ENCODE measurements at regions not wholly inside any gene's neighbourhood (a gene's known extent, or its start where the extent isn't known, plus 50 kb on each side); places are given as distances from the start of the nearest gene placed in this dataset.

DNA sequence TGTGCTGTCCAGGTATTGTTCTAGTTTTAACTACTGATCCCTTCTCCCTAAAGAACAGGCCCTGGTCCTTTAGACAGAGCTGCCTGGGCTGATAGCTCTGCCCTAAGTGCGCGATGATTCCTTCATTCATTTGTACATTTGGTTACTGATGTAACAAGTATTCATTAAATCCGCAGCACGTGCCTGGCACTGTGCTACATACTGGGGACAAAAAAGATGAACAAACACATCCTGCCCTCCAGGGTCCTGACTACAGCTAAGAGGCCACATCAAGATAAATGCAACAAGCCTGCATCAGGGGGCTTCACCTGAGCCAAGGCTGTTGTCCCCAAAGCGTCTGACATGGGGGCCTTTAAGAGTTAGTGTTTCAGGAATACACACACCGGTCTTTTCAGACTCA lies 99.0 kb upstream of the PODXL start:
- ATAC-seq: no peak
- ChIA-PET POLR2A (interaction anchor here (0.8 to 1.2 kb wide), 4 partner anchors 15 to 116 kb away, joined by 3 to 4 read pairs (median 3); no protein-coding TSS in a partner anchor), CTCF (interaction anchor here (0.8 to 4.9 kb wide), 36 partner anchors 8 to 162 kb away, joined by 3 to 118 read pairs (median 6); partner anchors contain the start of gene PODXL)
- no peak for DNase-seq (ENCODE audit: low spot score)
- TF ChIP-seq JUN (CRISPR knock-in tag; IDR thresholded peaks at IDR 0.05): no peak
- TF ChIP-seq, protein P1, sequence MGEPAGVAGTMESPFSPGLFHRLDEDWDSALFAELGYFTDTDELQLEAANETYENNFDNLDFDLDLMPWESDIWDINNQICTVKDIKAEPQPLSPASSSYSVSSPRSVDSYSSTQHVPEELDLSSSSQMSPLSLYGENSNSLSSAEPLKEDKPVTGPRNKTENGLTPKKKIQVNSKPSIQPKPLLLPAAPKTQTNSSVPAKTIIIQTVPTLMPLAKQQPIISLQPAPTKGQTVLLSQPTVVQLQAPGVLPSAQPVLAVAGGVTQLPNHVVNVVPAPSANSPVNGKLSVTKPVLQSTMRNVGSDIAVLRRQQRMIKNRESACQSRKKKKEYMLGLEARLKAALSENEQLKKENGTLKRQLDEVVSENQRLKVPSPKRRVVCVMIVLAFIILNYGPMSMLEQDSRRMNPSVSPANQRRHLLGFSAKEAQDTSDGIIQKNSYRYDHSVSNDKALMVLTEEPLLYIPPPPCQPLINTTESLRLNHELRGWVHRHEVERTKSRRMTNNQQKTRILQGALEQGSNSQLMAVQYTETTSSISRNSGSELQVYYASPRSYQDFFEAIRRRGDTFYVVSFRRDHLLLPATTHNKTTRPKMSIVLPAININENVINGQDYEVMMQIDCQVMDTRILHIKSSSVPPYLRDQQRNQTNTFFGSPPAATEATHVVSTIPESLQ (CRISPR knock-in tag; IDR thresholded peaks at IDR 0.05): no peak
- no peak for TF ChIP-seq FOXP1 (CRISPR knock-in tag; IDR thresholded peaks at IDR 0.05; ENCODE audit: borderline replicate concordance)
- no peak for TF ChIP-seq FOXJ3 (CRISPR knock-in tag; IDR thresholded peaks at IDR 0.05; ENCODE audit: borderline replicate concordance)
- TF ChIP-seq GTF2I (CRISPR knock-in tag; conservative IDR thresholded peaks at IDR 0.05): no peak
- no peak for TF ChIP-seq ZNF423 (CRISPR knock-in tag; IDR thresholded peaks at IDR 0.05)
- TF ChIP-seq IRF2 (CRISPR knock-in tag; IDR thresholded peaks at IDR 0.05; ENCODE audit: borderline replicate concordance, low read depth): no peak
- TF ChIP-seq, protein P2, sequence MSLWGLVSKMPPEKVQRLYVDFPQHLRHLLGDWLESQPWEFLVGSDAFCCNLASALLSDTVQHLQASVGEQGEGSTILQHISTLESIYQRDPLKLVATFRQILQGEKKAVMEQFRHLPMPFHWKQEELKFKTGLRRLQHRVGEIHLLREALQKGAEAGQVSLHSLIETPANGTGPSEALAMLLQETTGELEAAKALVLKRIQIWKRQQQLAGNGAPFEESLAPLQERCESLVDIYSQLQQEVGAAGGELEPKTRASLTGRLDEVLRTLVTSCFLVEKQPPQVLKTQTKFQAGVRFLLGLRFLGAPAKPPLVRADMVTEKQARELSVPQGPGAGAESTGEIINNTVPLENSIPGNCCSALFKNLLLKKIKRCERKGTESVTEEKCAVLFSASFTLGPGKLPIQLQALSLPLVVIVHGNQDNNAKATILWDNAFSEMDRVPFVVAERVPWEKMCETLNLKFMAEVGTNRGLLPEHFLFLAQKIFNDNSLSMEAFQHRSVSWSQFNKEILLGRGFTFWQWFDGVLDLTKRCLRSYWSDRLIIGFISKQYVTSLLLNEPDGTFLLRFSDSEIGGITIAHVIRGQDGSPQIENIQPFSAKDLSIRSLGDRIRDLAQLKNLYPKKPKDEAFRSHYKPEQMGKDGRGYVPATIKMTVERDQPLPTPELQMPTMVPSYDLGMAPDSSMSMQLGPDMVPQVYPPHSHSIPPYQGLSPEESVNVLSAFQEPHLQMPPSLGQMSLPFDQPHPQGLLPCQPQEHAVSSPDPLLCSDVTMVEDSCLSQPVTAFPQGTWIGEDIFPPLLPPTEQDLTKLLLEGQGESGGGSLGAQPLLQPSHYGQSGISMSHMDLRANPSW (CRISPR knock-in tag; conservative IDR thresholded peaks at IDR 0.05; ENCODE audit: low read depth): no peak
- TF ChIP-seq SP1 (CRISPR knock-in tag; conservative IDR thresholded peaks at IDR 0.05): no peak
- no peak for TF ChIP-seq JAZF1 (CRISPR knock-in tag; IDR thresholded peaks at IDR 0.05)
- TF ChIP-seq KAT7 (CRISPR knock-in tag; IDR thresholded peaks at IDR 0.05; ENCODE audit: borderline replicate concordance): no peak
- TF ChIP-seq, protein P3, sequence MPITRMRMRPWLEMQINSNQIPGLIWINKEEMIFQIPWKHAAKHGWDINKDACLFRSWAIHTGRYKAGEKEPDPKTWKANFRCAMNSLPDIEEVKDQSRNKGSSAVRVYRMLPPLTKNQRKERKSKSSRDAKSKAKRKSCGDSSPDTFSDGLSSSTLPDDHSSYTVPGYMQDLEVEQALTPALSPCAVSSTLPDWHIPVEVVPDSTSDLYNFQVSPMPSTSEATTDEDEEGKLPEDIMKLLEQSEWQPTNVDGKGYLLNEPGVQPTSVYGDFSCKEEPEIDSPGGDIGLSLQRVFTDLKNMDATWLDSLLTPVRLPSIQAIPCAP (CRISPR knock-in tag; IDR thresholded peaks at IDR 0.05): no peak
- H3K9me3 Mint-ChIP-seq: 0 out of 2 replicates have a peak, but pooled peaks cover 3% of the 10 kb centered on the region
- no peak overlapping the region for H3K4me3 Mint-ChIP-seq
- H3K27me3 Mint-ChIP-seq (ENCODE audit: low read depth): peaks cover 8% of the 10 kb centered on the region; the same call in 1 of the 2 replicates
- peaks cover 39% of the 10 kb centered on the region for H3K4me1 Mint-ChIP-seq
- H3K27ac Mint-ChIP-seq: peak overlapping the region; percentile 34; the same call in 1 of the 2 replicates
- H3K36me3 Mint-ChIP-seq: no peaks in the 10 kb centered on the region

DNA sequence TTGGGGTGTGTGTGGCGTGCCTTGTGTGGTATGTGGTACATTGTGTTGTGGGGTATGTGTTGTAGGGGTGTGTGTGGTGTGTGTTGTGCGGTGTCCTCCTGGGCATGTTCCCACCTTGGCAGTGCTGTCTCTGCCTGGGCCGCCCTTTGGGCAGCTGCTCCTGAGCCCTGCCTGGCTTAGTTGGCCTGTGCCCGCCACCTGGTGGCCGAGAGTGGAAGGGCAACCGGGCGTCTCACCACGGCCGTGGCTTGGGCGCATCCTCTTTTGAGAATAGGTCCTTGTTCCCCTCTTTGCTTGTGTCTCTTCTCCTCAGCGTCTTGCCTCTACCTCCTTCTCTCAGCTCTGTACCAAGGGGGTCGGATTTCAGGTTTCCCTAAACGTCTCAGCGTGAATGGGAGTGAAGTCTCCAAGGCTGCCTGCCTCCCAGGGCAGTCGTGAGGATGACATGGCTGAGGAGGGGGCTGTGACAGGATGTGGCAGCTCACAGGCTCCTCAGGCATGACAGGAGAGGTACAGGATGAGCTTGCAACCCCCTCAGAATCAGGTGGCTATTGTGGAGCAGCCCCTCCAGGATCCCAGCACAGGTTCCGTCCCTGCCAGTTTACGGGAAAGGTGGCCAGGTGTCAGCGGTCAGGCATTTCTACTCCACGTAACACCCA lies 98.4 kb upstream of the PODXL start:
- H3K36me3 Mint-ChIP-seq: no peaks in the 10 kb centered on the region
- POLR2A ChIA-PET: interaction anchor here (0.8 to 1.2 kb wide), 3 partner anchors 101 to 115 kb away, joined by 3 to 4 read pairs (median 3); no protein-coding TSS in a partner anchor
- ATAC-seq (peak; percentile 87), DNase-seq (ENCODE audit: low spot score) (peak; percentile 97)
- peaks cover 46% of the 10 kb centered on the region for H3K4me1 Mint-ChIP-seq
- no peak overlapping the region for H3K27ac Mint-ChIP-seq
- peaks cover 8% of the 10 kb centered on the region; the same call in 1 of the 2 replicates for H3K27me3 Mint-ChIP-seq (ENCODE audit: low read depth)
- CTCF ChIA-PET: interaction anchor here (0.6 to 4.9 kb wide), 40 partner anchors 9 to 338 kb away, joined by 3 to 118 read pairs (median 6); partner anchors contain the start of gene PODXL
- H3K9me3 Mint-ChIP-seq: 0 out of 2 replicates have a peak, but pooled peaks cover 3% of the 10 kb centered on the region
- H3K4me3 Mint-ChIP-seq: no peak overlapping the region
- TF ChIP-seq ATF1 (CRISPR knock-in tag; IDR thresholded peaks at IDR 0.05) (no peak), ESRRA (CRISPR knock-in tag; IDR thresholded peaks at IDR 0.05; ENCODE audit: borderline replicate concordance) (no peak), ZNF263 (CRISPR knock-in tag; IDR thresholded peaks at IDR 0.05; ENCODE audit: low read depth) (no peak), FOXK1 (CRISPR knock-in tag; IDR thresholded peaks at IDR 0.05) (no peak), CREB1 (CRISPR knock-in tag; IDR thresholded peaks at IDR 0.05) (no peak), MYBL2 (CRISPR knock-in tag; IDR thresholded peaks at IDR 0.05) (no peak), EMX1 (CRISPR knock-in tag; IDR thresholded peaks at IDR 0.05) (no peak)
- TF ChIP-seq, protein P4, sequence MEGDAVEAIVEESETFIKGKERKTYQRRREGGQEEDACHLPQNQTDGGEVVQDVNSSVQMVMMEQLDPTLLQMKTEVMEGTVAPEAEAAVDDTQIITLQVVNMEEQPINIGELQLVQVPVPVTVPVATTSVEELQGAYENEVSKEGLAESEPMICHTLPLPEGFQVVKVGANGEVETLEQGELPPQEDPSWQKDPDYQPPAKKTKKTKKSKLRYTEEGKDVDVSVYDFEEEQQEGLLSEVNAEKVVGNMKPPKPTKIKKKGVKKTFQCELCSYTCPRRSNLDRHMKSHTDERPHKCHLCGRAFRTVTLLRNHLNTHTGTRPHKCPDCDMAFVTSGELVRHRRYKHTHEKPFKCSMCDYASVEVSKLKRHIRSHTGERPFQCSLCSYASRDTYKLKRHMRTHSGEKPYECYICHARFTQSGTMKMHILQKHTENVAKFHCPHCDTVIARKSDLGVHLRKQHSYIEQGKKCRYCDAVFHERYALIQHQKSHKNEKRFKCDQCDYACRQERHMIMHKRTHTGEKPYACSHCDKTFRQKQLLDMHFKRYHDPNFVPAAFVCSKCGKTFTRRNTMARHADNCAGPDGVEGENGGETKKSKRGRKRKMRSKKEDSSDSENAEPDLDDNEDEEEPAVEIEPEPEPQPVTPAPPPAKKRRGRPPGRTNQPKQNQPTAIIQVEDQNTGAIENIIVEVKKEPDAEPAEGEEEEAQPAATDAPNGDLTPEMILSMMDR (IDR thresholded peaks at IDR 0.05): peak; percentile 99
- TF ChIP-seq, protein P5, sequence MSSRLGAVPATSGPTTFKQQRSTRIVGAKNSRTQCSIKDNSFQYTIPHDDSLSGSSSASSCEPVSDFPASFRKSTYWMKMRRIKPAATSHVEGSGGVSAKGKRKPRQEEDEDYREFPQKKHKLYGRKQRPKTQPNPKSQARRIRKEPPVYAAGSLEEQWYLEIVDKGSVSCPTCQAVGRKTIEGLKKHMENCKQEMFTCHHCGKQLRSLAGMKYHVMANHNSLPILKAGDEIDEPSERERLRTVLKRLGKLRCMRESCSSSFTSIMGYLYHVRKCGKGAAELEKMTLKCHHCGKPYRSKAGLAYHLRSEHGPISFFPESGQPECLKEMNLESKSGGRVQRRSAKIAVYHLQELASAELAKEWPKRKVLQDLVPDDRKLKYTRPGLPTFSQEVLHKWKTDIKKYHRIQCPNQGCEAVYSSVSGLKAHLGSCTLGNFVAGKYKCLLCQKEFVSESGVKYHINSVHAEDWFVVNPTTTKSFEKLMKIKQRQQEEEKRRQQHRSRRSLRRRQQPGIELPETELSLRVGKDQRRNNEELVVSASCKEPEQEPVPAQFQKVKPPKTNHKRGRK (CRISPR knock-in tag; IDR thresholded peaks at IDR 0.05; ENCODE audit: borderline replicate concordance): no peak
- TF ChIP-seq, protein P3 (CRISPR knock-in tag; IDR thresholded peaks at IDR 0.05): no peak
- TF ChIP-seq, protein P6, sequence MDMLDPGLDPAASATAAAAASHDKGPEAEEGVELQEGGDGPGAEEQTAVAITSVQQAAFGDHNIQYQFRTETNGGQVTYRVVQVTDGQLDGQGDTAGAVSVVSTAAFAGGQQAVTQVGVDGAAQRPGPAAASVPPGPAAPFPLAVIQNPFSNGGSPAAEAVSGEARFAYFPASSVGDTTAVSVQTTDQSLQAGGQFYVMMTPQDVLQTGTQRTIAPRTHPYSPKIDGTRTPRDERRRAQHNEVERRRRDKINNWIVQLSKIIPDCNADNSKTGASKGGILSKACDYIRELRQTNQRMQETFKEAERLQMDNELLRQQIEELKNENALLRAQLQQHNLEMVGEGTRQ (CRISPR knock-in tag; IDR thresholded peaks at IDR 0.05): 0 out of 2 replicates have a peak, but pooled peaks have one; percentile 11
- TF ChIP-seq, protein P7, sequence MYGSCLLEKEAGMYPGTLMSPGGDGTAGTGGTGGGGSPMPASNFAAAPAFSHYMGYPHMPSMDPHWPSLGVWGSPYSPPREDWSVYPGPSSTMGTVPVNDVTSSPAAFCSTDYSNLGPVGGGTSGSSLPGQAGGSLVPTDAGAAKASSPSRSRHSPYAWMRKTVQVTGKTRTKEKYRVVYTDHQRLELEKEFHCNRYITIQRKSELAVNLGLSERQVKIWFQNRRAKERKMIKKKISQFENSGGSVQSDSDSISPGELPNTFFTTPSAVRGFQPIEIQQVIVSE (CRISPR knock-in tag; IDR thresholded peaks at IDR 0.05; ENCODE audit: borderline replicate concordance): no peak
